Hepatocyte (in vitro differentiated cells): ENCODE measurements at regions not wholly inside any gene's neighbourhood (a gene's known extent, or its start where the extent isn't known, plus 50 kb on each side); places are given as distances from the start of the nearest gene placed in this dataset.
A peak's percentile ranks its signal among the peaks of the same experiment; 100 is the strongest.

Source experiments
- DNase-seq: peaks from one replicate; pipeline ENCODE4 v3.0.0-alpha.2; 2016; ENCODE audit warnings: low spot score
- H2AFZ ChIP-seq: fragments of 200-600 bp; sonication (generic); 2 replicates; pipeline ENCODE4 v1.6.0; 2016; ENCODE audit warnings: antibody characterized with exemption, mild to moderate bottlenecking
- H3K27ac ChIP-seq: fragments of 200-600 bp; sonication (generic); 2 replicates; pipeline ENCODE4 v1.5.1; 2016; ENCODE audit warnings: mild to moderate bottlenecking
- H3K27me3 ChIP-seq: fragments of 200-600 bp; sonication (generic); 2 replicates; pipeline ENCODE4 v1.6.1; 2016
- H3K36me3 ChIP-seq: fragments of 200-600 bp; sonication (generic); replicated peaks from 2 replicates; pipeline ENCODE4 v1.5.1; 2016; ENCODE audit warnings: low read depth; ENCODE audit not compliant: insufficient read depth
- H3K4me1 ChIP-seq: fragments of 200-600 bp; sonication (generic); 2 replicates; pipeline ENCODE4 v1.5.1; 2016; ENCODE audit warnings: mild to moderate bottlenecking, moderate library complexity; ENCODE audit not compliant: insufficient read depth
- H3K4me2 ChIP-seq: fragments of 200-600 bp; sonication (generic); 2 replicates; pipeline ENCODE4 v1.6.0; 2016
- H3K4me3 ChIP-seq: fragments of 200-600 bp; sonication (generic); 2 replicates; pipeline ENCODE4 v1.5.1; 2016; ENCODE audit warnings: mild to moderate bottlenecking
- H3K79me2 ChIP-seq: fragments of 200-600 bp; sonication (generic); 2 replicates; pipeline ENCODE4 v1.6.0; 2017; ENCODE audit warnings: mild to moderate bottlenecking
- H3K9me2 ChIP-seq: fragments of 200-600 bp; sonication (generic); replicated peaks from 2 replicates; pipeline ENCODE4 v1.6.0; 2017; ENCODE audit warnings: mild to moderate bottlenecking; ENCODE audit not compliant: insufficient read depth
- H3K9me3 ChIP-seq: fragments of 200-600 bp; sonication (generic); 2 replicates; pipeline ENCODE4 v1.5.1; 2016; ENCODE audit warnings: low read depth, mild to moderate bottlenecking
- H4K20me1 ChIP-seq: fragments of 200-600 bp; sonication (generic); 2 replicates; pipeline ENCODE4 v1.6.0; 2016; ENCODE audit warnings: mild to moderate bottlenecking; ENCODE audit not compliant: insufficient read depth, poor library complexity, severe bottlenecking
- CTCF ChIP-seq: fragments of 200-600 bp; sonication (generic); IDR thresholded peaks from 2 replicates; pipeline ENCODE4 v1.5.1; 2016; ENCODE audit warnings: antibody characterized with exemption, mild to moderate bottlenecking; ENCODE audit not compliant: poor library complexity
- EZH2 ChIP-seq: fragments of 200-600 bp; sonication (generic); IDR thresholded peaks from 2 replicates; pipeline ENCODE4 v1.6.1; 2016; ENCODE audit warnings: antibody characterized with exemption, mild to moderate bottlenecking, borderline replicate concordance
- EZH2phosphoT487 ChIP-seq: fragments of 200-600 bp; sonication (generic); IDR thresholded peaks from one replicate; pipeline ENCODE4 v1.6.1; 2018; ENCODE audit warnings: antibody characterized with exemption, mild to moderate bottlenecking, low read depth, moderate library complexity; ENCODE audit not compliant: unreplicated experiment, severe bottlenecking
- WGBS: methylation state at CpG from one replicate; pipeline ENCODE4 v1.1.6; 2016; ENCODE audit warnings: low lambda C conversion rate; ENCODE audit errors: missing lambda C conversion rate; 5-methylcytosine and 5-hydroxymethylcytosine counted together

GRCh38 chr22:22061085-22062077 lies 78.8 kb upstream of the TOP3B start:
- no peaks in the 10 kb centered on the region for H3K9me2 ChIP-seq
- 64% methylated on average over 11 of the region's 11 CpGs for WGBS
- peak; percentile 43 for TF ChIP-seq CTCF
- TF ChIP-seq EZH2: no peak

GRCh38 chr22:22060200-22061084 lies 77.9 kb upstream of the TOP3B start:
- Histone ChIP-seq H2AFZ (no peak overlapping the region), H3K4me1 (peaks cover 19% of the 10 kb centered on the region), H3K4me3 (no peak overlapping the region), H3K36me3 (no peaks in the 10 kb centered on the region), H3K27me3 (no peaks in the 10 kb centered on the region), H3K79me2 (no peaks in the 10 kb centered on the region), H3K9me2 (no peaks in the 10 kb centered on the region), H3K4me2 (no peak overlapping the region), H3K9me3 (no peaks in the 10 kb centered on the region), H3K27ac (peak overlapping the region; percentile 86), H4K20me1 (no peaks in the 10 kb centered on the region)
- DNase-seq: peak; percentile 64
- WGBS: 69% methylated on average over 11 of the region's 11 CpGs
- TF ChIP-seq EZH2: no peak
- TF ChIP-seq CTCF: peak; percentile 47

More at GRCh38 chr22:22061085-22062077, 78.8 kb upstream of the TOP3B start:
- peaks cover 19% of the 10 kb centered on the region for H3K4me1 ChIP-seq
- H3K4me2 ChIP-seq: peak overlapping the region; percentile 25
- H4K20me1 ChIP-seq: no peaks in the 10 kb centered on the region
- H3K79me2 ChIP-seq: no peaks in the 10 kb centered on the region
- H3K36me3 ChIP-seq: no peaks in the 10 kb centered on the region
- peak overlapping the region; percentile 86 for H3K27ac ChIP-seq
- H3K9me3 ChIP-seq: no peaks in the 10 kb centered on the region
- H2AFZ ChIP-seq: peak overlapping the region; percentile 23
- no peaks in the 10 kb centered on the region for H3K27me3 ChIP-seq
- no peak overlapping the region for H3K4me3 ChIP-seq
- DNase-seq: peak; percentile 76

GRCh38 chr22:22059291-22060002 lies 76.9 kb upstream of the TOP3B start:
- no peaks in the 10 kb centered on the region for H3K36me3 ChIP-seq
- H3K27me3 ChIP-seq: no peaks in the 10 kb centered on the region
- WGBS: 48% methylated on average over 3 of the region's 3 CpGs
- H4K20me1 ChIP-seq: no peaks in the 10 kb centered on the region
- H3K9me3 ChIP-seq: no peaks in the 10 kb centered on the region
- H3K9me2 ChIP-seq: no peaks in the 10 kb centered on the region
- TF ChIP-seq CTCF (no peak), EZH2phosphoT487 (no peak), EZH2 (no peak)
- H3K79me2 ChIP-seq: no peaks in the 10 kb centered on the region
- no peak overlapping the region for H3K4me3 ChIP-seq
- H3K4me1 ChIP-seq: peaks cover 19% of the 10 kb centered on the region
- H3K4me2 ChIP-seq: no peak overlapping the region
- peak overlapping the region; percentile 89 for H3K27ac ChIP-seq
- DNase-seq: no peak
- H2AFZ ChIP-seq: no peak overlapping the region
